Stimulated activated CD4-positive, alpha-beta T cell treated with anti-CD3 and anti-CD28 coated beads, Interleukin-12 subunit alpha, Interleukin-12 subunit beta, amount 100 ng/mL, for 24 hours (primary cell): ENCODE measurements at regions not wholly inside any gene's neighbourhood (a gene's known extent, or its start where the extent isn't known, plus 50 kb on each side); places are given as distances from the start of the nearest gene placed in this dataset.

Experiments used
- DNase-seq, 2 experiments: peaks; one replicate each; pipeline ENCODE4 v3.0.0-alpha.2; 2020; ENCODE audit warnings: low read depth in 2 of 2

DNA sequence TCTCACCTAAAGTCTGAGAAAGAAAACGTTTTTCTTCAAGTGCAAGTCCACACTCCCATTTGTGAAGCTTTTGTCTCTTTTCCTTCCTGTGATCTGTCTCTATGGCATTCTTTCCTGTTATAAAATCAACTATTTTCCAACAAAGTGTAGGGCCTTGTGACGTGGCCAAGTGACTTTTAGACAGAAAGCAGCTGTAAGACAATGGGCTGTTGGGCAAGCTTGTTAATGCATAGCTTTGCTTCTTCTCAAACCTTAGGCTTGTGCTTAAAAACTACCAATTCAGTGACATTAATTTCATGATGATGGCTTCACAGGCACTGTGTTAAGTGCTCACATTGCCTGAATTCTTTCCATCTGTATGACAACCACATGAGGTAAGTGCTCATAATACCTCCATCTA is 83.5 kb downstream of the VCY1B start:
- no peak for DNase-seq

DNA sequence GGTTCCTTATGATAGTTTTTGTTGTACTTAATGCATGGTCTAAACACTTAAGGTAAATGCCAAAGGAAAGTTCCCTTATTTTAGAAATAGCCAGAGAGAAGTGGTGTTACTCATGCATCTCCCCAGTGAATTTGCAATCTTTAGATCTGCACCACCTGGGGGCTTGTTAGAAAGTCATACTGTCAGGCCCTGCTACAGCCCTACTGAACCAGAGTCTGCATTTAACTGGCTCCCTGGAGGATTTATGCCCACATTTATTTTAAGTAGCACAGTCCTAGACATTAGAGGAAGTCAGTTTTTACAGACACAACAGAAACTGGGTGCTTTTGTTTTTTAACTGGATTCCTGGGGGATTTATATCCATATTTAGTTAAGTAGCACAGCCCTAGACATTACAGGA is 89.6 kb downstream of the VCY1B start:
- no peak for DNase-seq

DNA sequence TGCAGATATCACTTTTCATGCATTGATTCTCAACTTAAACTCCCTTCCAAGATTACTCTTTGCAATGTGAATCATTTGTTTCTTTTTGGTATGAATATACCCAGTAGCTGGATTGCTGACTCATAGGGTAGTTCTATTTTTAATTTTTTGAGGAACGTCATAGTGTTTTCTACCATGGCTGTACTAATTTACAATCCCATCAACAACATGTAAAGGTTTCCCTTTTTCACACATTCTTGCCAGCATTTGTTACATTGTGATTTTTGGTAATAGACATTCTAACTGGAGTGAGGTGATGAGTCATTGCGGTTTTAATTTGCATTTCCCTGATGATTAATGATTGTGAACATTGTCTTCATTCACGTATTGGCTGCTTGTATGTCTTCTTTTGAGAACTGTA is 126.7 kb downstream of the VCY1B start:
- DNase-seq, result no peak

DNA sequence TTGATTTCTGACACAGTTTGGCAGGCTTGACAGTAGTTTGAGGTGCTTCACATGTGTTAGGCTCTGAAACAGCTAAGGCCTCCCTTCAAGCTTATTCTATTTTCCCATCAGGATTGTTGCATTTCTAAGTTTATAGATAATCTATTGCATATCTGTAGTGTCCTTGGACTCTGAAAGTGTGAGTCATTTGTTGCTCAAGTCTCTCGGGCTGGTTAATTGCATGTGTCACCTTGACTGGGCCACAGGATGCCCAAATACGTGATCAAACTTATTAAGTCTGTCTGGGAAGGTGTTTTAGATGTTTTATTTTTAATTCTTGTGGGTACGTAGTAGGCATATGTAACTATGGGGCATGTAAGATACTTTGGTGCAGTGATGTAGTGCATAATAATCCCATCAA is 166.0 kb downstream of the VCY1B start:
- no peak for DNase-seq

DNA sequence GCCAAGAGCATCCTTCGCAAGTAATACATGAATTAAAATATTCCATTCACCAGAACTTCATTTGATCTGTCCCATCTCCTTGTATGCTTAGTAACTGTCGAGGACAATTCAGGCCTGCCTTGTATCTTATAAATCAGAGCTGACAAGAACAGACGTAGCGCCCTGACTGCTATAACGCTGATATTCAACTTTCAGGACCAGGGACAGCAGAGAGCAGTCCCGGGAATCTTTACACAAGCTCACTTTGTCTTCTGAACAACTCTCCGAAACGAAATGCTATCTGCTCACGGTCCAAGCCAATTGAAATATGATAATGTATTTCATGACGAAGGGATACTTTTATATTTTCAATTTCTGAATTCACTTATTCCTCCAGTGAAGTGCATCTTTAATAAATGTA is 175.7 kb downstream of the VCY1B start:
- no peak for DNase-seq

DNA sequence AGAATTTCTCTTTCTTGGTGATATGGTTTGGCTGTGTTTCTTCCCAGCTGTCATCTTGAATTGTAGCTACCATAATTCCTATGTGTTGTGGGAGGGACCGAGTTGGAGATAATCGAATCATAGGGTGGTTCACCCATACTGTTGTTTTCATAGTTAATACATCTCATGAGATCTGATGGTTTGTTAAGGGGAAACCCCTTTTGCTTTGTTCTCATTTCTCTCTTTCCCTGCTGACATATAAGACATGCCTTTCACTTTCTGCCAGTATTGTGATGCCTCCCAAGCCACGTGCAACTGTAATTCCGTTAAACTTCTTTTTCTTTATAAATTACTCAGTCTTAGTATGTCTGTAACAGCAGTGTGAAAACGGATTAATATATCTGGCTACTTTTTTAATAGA is 179.0 kb downstream of the VCY1B start:
- DNase-seq, result no peak

DNA sequence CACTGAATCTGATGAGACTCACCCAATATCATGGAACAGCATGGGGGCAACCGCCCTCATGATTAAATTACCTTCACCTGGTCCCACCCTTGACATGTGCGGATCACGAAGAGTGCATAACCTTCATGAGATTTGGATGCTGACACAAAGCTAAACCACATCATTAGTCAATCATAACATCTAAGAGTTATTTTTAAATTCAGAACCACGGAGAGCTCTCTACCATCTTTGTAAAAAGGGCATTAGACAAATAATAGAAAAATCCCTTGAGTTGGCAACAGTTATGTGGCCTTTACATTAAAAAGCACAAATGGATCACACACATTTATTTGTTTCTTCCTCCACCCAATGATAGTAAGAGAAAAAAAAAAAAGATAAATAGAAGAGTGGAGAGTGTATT is 182.2 kb downstream of the VCY1B start:
- no peak for DNase-seq

DNA sequence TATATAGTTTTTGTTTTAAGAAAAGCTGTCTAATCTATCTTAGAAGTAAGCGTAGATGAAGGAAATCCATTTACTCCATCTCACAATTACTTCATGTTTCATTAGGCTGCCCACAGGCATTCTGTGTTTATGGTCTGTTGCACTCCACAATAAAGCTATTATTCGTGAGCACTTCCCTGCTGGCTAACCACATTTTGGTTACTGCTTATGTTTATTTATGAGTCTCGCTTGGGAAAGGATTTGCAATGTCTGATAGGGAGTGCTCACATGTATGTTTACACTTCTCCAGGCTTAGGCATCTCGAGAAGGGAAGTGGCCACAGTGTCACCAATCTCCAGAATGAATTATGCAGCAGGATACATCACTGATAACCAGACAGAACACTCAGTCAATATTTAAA is 190.9 kb downstream of the VCY1B start:
- no peak for DNase-seq

DNA sequence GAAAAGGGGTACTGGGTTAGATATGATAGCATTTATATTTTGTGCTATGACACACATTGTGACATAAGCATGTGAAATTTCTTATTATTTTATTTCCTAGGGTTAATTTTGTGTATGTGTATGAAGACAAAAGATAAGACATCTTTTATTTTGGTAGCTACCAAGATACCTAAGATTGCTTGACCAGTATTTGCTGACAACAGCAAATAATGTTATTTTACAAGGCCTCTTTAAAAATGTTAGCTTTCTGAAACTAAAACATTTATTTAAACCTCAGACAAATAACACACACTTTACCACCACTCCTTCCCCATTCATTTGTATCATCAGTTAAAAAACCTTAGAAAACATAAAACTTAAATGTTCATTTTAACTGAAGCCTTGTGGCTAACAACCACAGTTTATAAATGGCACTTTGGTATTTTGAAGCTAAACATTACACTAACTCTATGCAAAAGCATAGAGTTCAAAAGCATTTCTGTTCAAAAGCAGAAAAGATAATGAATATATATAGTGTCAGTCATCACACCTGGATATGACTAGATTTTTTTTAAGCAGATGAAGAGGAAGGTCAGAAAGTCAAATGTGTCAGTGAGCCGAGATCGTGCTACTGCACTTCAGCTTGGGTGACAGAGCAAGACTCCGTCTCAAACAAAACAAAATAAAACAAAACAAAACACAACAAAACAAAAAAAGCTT is 193.0 kb downstream of the VCY1B start:
- DNase-seq, result no peak

DNA sequence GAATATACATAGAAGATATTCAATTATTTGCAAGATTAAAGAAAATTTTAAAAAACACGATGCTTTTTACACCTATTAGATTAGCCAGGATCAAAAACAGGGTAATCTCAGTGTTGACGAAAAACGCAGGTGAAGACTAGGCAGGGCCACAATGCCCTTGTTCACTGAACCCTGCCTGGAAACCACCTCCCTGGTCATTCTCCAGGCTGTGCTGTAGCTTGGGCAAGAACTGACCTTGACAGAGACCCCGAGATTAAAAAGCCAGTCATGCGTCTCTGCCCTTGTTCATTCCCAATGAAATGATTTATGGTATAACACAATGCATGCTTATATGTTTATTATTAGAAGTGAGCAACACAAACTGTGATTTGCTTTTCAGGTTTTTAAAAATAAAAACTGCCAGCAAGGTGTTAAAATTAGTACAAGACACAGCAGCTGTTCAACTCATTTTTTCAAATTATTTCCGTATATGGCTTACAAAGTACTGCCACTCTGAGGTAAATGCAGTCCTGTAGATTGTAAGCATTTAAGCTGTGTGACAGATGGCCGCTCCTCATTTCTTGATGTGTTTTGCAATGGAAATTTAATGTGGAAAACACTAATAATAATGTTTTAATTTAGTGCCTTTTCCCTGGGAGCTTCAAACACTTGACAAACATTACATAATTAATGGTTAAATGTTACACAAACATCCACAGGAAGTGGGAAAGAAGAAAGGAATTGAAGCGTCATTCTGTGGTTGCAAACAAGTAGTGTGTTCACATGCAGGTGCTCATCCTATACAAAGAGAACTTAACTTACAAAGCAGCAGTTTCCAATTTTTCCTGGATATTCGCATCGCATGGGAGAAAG is 200.2 kb downstream of the VCY1B start:
- no peak for DNase-seq

DNA sequence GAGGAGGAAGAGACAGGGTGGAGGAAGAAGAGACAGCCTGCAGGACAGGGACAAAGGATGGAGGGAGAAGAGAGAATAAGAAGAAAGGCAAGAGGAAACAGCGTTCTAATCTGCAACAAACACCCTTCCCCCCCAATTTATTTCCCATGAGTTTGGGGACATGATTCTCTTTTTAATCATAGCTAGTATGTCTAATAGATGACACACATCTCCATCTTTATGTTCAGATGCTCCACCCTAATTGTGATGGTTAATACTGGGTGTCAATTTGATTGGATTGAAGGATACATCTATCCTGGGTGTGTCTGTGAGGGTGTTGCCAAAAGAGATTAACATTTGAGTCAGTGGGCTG is 200.8 kb downstream of the VCY1B start:
- no peak for DNase-seq

DNA sequence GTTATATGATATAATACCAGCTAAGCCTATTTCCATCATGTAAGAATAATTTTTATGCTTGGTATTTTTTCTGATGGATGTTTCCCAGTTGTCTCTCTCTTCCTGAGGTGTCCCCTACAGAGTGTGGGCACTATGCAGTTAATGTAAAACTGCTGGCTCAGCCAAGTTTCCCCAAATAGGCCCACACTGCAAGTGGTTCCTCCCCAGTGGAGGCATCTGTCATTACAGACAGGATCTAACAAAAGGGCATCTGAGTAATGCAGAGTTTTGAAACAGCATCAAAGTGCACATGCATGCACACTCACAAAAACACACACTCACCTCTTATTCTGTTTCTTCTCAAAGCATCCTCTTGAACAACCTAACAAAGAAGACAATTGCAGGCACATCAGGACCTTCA is 221.0 kb downstream of the VCY1B start:
- no peak for DNase-seq

DNA sequence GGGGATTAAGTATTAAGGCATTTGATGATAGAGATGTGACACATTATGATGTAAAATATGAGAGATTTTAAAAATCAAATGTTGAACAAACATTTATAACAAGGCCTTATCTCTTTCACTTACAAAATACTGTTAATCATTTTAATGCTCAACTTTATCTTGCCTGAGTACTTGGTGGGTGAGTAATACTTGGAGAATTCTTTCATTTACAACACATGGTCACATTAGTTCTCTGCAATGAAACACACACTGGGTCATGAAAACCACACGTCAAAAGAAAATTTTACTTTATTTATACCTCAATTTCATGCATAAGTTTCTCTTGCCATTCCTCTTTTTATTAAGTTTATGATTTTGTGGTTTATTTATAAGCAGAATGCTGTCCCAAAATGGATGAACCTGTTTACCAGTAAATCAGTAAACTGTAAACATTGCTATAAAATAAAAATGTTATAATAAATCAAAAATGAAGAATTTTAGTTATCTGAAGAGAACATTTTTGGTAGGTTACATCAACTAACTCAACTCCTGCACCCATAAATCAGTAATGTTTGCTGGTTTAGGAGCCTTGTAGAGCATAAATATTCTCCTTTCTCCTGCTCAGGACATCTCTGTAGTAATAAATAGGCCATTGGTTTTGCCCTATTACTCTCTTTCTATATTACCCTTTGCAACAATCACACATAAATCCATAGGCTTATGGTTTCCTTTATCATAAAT is 233.5 kb upstream of the NLGN4Y start:
- no peak for DNase-seq

DNA sequence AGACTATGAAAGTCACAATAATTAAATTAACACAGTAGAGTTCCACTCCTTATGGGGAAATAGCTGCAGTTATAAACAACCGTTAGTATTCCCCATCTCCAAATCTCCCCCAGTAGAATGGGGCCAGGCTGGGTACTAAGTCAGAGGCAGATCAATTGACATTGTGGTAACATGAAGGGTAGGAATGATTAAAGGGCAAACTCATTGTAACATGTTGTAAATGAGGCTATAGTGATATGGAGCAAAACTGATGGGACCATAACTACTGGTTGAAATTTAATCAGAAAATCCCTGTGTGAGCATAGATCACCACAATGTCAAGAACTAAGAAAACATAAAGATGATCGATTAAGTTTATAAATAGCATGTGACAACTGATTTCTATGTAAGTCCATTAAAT is 231.9 kb upstream of the NLGN4Y start:
- DNase-seq, result no peak

DNA sequence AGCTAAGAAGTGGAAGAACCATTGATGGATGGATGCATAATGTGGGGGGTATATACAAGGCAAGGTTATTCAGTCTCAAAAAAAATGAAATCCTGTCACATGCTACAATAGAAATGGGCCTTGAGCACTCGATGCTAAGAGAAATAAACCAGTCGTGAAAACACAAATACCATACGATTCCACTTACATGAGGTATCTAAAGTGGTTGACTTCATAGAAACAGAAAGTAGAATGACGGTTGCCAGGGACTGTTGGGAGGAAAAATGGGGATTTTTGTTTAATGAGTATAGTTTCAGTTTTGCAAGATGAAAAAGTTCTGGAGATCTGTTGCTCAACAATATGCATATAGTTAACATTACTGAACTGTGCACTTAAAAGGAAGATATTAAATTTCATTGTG is 223.6 kb upstream of the NLGN4Y start:
- no peak for DNase-seq

DNA sequence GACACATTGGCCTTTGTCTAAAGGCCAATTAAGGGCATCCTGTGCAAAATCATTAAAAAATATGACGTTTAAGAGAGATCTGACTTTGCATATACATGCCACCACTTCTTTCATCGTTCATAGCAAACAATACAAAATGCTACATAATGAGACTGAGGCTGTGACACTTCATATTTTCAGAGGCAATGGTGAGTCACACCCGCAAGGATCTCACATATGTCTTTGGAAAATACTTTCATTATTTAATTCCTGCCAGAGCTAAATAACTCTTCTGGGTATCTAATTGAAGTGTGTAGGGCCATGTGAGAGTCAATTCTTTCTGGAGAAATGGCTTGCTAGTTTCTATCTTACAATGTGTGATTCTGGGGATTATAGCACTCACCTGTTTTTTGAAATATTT is 222.8 kb upstream of the NLGN4Y start:
- DNase-seq, result no peak

DNA sequence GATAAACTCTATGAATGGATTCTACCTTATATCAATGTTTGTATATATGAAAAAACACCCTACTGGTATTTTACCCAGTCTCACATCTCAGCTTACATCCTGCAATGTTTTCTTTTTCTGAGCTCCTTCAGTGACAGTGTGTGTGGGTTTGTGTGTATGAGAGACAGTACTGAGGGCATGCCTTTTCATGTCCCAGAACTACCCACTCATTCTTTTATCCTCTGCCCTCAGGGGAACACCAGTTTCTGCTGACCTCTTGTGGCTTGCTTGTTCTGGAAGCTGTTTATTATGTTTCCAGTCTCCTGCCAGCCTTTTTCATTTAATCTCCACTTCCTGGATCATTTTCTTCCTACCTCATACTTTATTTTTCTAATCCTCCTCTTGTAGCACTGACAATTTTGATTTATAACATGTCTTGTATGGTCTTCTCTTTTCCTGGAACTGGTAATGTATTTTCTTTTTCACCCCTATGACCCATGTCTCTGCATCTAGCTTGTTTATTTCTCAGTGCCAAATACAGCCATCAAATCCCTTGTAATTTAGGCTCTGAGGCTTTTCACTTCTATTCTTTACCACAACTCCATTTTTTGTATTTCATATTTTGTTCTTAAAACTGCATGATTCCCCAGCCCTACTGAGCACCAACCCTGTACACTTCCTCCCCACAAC is 195.5 kb upstream of the NLGN4Y start:
- DNase-seq, result no peak

DNA sequence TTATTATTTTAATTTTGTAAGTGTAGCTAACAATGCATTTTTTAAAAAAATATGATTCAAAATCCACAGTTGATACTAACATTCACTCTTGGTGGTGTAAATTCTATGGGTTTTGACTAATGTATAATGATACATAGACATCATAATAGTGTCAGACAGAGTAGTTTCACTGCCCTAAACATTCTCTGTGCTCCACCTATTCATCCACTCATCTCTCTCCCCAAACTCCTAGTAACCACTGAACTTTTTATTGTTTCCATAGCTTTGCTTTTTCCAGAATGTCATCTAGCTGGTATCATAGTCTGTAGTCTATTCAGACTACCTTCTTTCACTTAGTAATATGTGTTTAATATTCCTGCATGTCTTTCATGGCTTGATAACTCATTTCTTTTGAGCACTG is 194.0 kb upstream of the NLGN4Y start:
- DNase-seq, result no peak

DNA sequence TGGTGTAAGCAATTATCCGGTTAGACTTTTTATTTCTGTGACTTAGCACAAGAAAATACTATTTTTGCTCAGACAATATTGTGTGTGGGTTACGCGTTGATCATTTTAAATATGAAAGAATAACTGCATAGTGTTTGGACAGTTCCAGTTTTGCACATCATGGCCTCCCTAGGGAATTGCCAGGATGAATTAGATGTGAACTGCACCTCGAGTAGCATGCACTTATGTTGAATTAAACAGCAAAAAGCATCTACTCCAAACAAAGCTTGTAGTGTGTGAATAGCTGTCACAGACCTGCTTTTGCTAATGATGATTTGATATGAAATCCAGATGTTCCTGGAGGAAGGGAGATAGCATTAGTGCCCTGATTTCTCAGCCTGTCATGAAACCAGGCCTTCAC is 184.8 kb upstream of the NLGN4Y start:
- no peak for DNase-seq

DNA sequence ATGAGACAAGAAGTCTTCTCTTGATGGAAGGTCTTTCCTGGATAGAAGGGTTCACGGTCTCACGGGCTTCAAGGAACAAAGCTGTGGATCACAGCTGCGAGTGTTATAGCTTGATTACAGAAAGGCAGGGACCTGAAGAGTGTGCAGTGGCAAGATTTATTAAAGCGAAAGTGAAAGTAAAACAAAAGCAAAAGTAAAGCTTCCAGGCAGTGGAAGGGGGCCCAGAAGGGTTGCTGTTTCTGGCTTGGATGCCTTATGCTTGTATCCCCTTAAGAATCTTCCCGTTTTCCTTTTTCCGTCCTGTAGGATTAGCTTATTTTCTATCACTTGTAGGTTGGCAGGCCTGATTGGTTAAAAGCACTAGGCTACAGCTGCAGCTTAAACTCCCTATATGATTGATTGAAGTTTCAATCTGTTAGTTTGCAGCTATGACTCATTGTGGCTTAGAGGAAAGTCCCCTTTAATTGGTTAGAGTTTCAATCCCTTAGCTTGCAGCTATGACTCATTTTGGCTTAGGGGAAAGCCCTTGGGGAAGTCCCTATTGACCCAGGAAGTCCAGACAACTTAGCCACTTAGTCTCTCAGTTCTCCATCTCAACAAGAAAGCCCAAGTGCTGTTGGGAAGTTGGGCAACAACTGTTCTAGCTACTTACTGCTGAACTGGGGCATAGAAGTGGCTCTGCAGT is 183.7 kb upstream of the NLGN4Y start:
- DNase-seq, result peak in 1 of 2 experiments; percentile 22

DNA sequence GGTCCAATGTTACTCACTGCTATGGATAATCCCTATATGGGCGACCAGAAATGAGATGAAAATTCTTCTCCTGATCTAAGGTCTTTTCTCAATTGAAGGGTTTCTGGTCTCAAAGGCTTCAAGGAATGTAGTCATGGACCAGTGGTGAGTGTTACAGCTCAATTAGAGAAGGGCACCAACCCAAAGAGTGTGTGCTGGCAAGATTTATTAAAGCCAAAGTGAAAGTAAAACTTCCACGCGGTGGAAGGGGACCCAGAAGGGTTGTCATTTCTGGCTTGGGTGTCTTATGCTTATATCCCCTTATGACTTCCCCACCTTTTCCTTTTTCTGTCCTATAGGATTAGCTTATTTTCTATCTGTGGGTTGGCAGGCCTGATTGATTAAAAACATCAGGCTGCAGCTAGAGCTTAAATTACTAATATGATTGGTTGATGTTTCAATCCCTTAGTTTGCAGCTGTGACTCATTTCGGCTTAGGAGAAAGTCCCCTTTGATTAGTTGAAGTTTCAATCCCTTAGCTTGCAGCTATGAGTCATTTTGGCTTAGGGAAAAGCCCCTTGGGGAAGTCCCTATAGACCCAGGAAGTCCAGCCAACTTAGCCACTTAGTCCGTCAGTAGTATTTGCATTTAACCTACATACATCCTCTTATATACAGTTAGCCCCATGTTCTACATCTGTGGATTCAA is 179.5 kb upstream of the NLGN4Y start:
- no peak for DNase-seq
